ENCODE measurements at regions not wholly inside any gene's neighbourhood (a gene's known extent, or its start where the extent isn't known, plus 50 kb on each side); places are given as distances from the start of the nearest gene placed in this dataset.

GRCh38 chr4:126678618-126679017, 954.1 kb upstream of the INTU start:
- DNase-seq: no peak

DNA sequence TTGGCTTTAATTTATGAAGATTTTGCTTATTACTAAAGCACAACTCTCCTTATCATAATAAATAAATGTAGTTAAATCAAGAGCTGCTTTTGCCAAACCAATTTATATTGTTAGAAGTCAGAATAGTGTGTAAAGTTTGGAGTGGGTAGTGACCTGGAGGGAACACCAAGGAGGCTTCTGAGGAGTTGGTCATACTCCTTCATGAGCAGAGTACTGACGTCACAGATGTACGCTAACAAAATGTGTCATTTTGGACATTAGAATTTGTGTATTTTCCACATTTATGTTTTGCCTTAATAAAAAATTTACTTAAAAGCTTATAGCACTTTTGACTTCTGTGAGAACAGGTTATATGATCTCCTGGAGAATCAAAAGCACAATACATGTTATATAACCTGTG, 953.5 kb upstream of the INTU start:
- DNase-seq: no peak

GRCh38 chr4:126682250-126682649, 950.5 kb upstream of the INTU start:
- DNase-seq: no peak

DNA sequence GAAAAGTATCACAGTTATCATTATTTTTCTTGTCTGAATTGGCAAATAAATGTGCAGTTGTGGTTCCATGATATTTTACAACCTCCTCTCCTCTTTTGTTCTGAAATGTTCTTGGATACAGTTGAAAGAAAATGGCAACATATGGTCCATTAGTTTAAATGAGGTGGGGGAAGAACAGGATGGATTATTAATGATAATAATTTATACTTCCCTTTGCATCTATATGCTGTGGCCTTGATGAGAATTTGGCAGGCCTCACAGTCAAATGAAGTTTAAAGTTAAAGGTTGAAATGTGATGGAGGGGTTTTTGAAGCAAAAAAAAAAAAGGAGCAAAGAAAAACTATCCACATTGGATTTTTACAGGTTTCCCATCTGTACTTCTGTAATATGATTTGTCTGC, 946.3 kb upstream of the INTU start:
- no peak for DNase-seq

DNA sequence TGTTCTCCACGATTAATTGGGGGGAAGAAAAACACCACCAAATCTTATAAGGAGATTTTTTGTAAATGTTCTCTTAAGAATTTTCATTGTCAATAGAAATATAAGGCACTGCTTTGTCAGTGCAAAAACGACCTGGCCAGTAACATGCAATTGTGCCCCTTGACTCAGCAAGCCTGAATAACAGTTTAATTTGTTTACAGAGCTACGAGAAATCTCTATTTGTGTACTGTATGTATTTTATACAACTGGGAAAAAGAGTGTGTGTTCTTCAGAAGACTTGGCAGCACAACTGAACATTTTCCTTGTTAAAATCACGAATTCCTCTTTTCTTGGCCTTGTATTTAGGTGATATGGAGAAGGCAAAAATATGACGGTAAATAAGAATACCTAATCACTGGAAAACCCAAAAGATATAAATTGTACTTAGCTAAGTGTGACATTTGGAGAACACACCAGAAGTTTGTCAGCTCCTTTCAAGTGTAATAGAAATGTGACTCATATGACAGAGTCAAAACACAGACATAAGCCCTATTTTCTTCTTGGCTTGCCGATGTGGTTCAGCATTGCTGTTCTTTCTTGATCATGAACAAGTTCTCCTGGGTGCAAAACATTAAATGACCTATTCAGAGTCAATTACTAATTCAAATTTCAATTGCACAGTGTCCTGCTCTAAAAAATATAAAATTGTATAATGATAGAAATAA, 945.0 kb upstream of the INTU start:
- no peak for DNase-seq

DNA sequence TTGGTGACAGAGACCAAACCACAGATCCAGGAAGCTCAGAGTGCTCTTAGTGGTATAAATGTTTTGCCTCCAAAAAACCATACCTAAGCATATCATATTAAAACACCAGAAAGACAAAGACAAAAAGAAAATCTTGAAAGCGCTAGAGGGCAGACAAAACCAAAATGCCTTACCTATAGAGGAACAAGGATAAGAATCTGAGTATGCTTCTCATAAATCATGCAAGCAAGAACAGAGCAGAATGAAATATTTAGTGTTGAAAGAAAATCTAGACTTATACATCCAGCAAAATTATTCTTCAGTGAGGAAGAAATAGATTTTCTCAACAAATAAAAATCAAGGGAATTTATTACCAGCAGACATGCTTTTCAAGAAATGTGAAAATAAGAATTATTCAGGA, 941.0 kb upstream of the INTU start:
- DNase-seq: no peak

- no peak for DNase-seq
Measured at GRCh38 chr4:126697748-126698147, 935.0 kb upstream of the INTU start.

DNA sequence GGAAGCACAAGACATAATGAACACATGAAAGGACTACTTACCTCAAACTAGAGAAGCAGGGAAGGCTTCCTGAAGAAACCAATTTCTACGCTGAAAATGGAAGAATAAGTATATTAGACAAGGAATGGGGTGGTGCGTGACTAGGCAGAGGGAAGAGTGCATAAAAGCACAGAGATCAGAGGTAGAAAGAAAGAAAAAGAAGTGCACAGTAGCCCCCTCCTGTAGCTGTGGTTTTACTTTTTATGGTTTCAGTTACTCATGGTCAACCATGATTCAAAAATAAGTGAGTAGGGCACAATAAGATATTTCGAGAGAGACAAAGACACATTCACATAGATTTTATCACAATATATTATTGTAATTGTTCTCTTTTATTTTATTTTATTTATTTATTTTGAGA, 934.5 kb upstream of the INTU start:
- no peak for DNase-seq

- DNase-seq: no peak
Measured at GRCh38 chr4:126701756-126702155, 931.0 kb upstream of the INTU start.

DNA sequence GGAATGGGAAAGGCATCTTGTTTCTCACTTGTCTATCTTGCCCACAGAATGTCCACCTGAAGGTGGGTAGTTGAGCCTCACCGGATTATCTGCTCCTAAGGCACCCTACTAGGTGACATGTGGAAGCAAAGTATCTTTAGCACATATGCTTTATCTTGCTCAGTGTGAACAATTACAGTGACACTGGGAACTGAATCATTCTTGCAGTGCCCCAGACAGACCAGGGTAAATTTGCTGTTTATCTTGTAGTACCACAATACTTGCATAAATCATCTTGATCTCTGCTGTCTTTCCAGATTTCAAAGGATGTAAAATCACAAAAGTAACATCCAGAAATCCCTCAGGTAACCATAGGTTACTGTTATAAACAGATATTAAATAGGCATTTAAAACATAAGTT, 930.0 kb upstream of the INTU start:
- no peak for DNase-seq

GRCh38 chr4:126705266-126705665, 927.5 kb upstream of the INTU start:
- no peak for DNase-seq

- no peak for DNase-seq
Measured at GRCh38 chr4:126708716-126709115, 924.0 kb upstream of the INTU start.

- DNase-seq: no peak
Measured at GRCh38 chr4:126710935-126711334, 921.8 kb upstream of the INTU start.

DNA sequence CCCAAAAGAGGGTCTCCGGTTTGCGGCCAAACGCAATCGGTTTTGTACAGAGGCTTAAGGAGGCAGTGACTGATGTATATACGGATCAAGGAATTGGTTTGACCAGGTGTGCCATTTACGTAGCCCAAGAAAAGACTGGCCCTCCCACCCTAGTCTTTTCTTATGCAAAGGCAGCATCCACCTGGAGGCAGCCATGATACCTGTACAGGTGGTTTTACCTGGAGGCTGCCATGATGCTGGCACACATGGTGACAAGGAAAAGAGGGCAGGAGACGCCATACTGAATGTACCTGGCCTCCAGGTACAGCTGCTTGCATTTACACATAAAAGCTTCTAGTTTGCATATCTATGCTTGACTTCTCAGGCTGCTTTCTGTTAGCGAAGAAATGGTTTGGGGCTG, 917.7 kb upstream of the INTU start:
- no peak for DNase-seq

DNA sequence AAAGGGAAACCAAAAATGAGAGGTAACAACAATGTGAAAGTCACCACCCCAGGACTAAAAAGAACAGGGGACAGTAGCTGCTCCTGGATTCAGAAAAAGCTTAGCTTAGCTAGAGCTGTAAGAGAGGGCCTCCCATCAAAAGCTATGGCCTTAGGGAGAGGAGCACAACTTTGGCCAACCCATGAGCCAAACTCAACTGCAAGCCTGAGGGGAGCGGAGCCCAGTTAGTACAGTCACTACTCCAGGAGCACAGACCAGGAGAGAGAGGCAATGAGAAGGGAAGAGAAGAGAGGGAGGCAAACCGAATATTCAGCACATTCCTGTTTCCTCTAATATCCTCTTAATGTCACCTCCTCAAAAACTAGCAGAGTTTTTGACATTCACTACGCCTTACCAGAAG, 917.1 kb upstream of the INTU start:
- DNase-seq: no peak

GRCh38 chr4:126718136-126718535, 914.6 kb upstream of the INTU start:
- no peak for DNase-seq

DNA sequence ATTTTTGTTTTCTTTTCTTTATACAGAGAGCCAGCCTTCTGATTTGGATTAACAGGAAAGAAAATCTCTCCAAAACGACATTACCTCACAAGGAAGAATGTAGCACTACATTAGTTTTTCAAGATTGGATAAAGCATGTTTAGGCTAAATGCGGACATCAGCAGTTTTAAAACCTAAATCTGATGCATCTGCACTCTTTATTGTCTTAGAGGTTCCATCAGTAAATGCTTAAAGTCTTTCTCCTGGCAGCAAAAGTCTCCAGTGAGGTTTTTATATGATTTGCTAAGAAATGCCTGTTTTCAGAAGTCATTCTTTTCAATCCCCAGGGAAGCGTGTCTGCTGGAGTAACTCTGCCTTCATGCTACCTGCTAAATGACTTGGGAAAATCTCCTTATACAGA, 912.9 kb upstream of the INTU start:
- no peak for DNase-seq

GRCh38 chr4:126725906-126726305, 906.9 kb upstream of the INTU start:
- DNase-seq: no peak

DNA sequence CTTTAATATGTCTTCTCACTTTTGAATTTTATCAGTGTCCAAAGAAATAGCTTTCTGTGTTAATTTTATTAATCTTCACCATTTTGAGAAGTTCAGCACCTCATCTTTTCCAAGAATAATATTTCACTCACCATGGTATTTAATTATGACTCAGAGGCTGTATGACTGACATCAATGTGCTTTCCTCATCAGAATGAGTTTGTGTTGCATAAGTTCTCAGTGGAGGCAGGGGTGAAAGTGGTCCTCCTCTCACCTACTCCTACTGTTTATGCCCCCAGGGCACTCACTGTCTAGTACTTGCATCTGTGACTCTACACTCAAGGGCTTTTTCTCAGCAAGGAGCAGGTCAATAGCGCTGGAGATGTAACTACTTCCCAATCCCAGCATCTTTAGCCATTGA, 905.3 kb upstream of the INTU start:
- no peak for DNase-seq

DNA sequence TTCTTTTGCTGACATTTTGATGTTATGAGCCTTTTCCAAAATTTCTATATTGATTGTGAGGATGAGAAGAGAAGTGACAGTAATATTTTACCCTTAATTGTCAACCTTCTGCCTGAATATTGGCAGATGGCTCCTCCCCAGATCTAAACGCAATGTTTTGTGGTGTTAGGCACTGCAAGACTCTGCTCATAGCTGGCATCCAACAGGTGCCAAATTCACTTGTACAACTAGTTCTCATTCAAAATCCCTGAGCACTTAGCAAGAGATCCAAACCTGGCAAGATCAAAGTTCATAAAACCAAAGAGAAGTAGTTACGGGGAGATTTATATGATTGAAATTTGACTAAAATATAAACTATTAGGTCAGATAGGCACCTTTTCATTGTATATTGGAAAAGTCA, 901.7 kb upstream of the INTU start:
- no peak for DNase-seq

DNA sequence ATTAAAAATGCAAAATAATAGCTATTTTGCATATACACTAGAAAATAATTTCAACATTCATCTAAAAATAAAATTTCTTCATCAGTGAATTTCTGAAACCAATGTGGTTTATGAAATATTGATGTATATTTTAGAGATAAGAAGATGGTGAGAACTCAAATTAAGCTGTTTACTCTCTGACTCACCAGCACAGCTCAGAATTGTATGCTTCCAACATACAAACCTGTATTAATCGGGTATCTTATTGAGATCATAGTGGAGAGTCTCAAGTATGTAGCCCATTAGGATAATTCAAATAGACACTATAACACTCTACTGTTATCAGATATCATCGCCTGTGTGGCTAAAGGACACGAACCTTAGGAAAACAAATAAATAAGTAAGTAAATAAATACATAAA, 899.5 kb upstream of the INTU start:
- no peak for DNase-seq

DNA sequence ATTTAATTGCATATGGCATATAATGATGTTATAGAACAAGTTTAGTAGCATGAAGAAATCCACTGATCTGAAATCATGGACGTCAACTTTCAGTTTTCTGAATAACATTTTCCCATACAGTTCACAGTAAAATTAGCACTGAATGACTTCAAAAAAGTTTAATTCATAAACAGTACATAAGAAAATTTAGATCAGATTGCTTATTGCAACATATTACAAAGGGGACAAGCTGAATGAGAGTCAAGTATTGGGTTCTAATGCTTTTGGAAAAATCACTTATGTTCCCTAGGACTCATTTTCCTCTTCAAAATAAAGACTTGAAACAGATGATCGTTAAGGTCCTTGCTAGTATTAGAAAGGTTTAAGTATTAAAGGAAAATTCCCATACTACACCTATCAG, 898.3 kb upstream of the INTU start:
- no peak for DNase-seq

DNA sequence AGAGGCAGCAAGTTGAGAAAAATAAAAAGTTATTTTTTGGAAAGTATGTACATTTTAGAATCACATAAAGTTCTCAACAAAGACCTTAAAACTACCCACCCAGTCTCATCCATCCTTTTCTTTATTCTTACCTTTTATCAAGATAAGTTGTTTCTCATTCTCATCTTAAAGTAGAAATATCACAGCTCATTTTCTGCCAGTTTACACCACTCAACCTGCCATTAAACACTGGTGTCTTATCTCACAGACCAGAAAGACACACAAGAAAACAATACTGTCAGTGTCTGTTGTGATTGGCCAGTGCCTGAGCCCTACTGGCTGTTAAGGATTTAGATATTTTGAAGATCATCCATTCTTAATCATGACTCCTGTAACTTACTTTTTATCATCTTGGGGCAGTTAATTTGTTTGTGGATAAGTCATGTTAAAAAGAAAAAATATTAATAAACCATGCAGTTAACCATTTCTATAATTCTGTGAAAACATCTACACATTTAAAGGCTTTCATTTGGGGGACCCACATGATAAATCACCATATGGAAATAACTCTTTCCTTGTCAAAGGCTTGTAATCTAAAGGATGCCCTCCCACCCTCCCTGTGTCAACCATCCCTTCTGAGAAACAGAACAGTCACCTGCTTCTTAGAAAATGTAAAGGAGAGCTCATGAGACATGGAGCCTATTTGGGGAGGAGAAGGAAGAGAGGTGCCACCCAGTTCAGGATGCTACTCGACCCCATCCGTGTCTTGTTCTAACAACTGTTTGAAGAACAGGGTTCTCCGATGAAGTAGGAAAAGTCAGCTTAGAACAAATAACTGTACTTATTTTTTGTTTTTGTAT, 897.2 kb upstream of the INTU start:
- no peak for DNase-seq

GRCh38 chr4:126736133-126736518, 896.6 kb upstream of the INTU start:
- DNase-seq: no peak
